H9 (cell line): ENCODE measurements at regions not wholly inside any gene's neighbourhood (a gene's known extent, or its start where the extent isn't known, plus 50 kb on each side); places are given as distances from the start of the nearest gene placed in this dataset.

Experiments
- DNase-seq: peaks from one replicate; pipeline ENCODE4 v3.0.0-alpha.2; 2017
- H2AFZ ChIP-seq: one replicate; pipeline ENCODE4 v1.6.1; 2013; ENCODE audit warnings: mild to moderate bottlenecking, low read length, control low read depth, moderate library complexity
- H2AK5ac ChIP-seq: 2 replicates; pipeline ENCODE4 v1.6.1; 2013; ENCODE audit warnings: low read length, control low read depth, mixed read lengths; ENCODE audit not compliant: insufficient read length
- H2BK120ac ChIP-seq: one replicate; pipeline ENCODE4 v1.6.1; 2013; ENCODE audit warnings: low read depth, mild to moderate bottlenecking, low read length, control low read depth, inconsistent platforms; ENCODE audit not compliant: poor library complexity, severe bottlenecking
- H2BK12ac ChIP-seq: 2 replicates; pipeline ENCODE4 v1.6.1; 2013; ENCODE audit warnings: low read length, control low read depth, mixed read lengths, low read depth; ENCODE audit not compliant: insufficient read length
- H2BK15ac ChIP-seq: 2 replicates; pipeline ENCODE4 v1.6.1; 2013; ENCODE audit warnings: low read depth, low read length, control low read depth
- H2BK20ac ChIP-seq: one replicate; pipeline ENCODE4 v1.6.1; 2013; ENCODE audit warnings: low read depth, mild to moderate bottlenecking, low read length, control low read depth, inconsistent platforms; ENCODE audit not compliant: poor library complexity, severe bottlenecking
- H2BK5ac ChIP-seq: 2 replicates; pipeline ENCODE4 v1.6.1; 2013; ENCODE audit warnings: low read length, control low read depth, mixed read lengths; ENCODE audit not compliant: insufficient read length
- H3K14ac ChIP-seq: 2 replicates; pipeline ENCODE4 v1.6.1; 2013; ENCODE audit warnings: low read length, control low read depth; ENCODE audit not compliant: insufficient read depth
- H3K18ac ChIP-seq: 2 replicates; pipeline ENCODE4 v1.6.1; 2013; ENCODE audit warnings: low read depth, mild to moderate bottlenecking, mixed read lengths, low read length, control low read depth; ENCODE audit not compliant: insufficient read length
- H3K23ac ChIP-seq: 2 replicates; pipeline ENCODE4 v1.6.1; 2013; ENCODE audit warnings: low read length, control low read depth, mixed read lengths, low read depth; ENCODE audit not compliant: insufficient read length
- H3K23me2 ChIP-seq: 2 replicates; pipeline ENCODE4 v1.6.1; 2013; ENCODE audit warnings: low read depth, mild to moderate bottlenecking, mixed read lengths, low read length, control low read depth; ENCODE audit not compliant: insufficient read length, poor library complexity, severe bottlenecking
- H3K27ac ChIP-seq: 2 replicates; pipeline ENCODE4 v1.5.1; 2013; ENCODE audit warnings: low read length, control low read depth, mixed read lengths, low read depth; ENCODE audit not compliant: insufficient read length
- H3K27me3 ChIP-seq: 2 replicates; pipeline ENCODE4 v1.6.1; 2013; ENCODE audit warnings: low read length, control low read depth, inconsistent platforms; ENCODE audit not compliant: insufficient read depth
- H3K4ac ChIP-seq: 2 replicates; pipeline ENCODE4 v1.6.1; 2013; ENCODE audit warnings: low read depth, mild to moderate bottlenecking, control low read depth, inconsistent platforms, low read length, moderate library complexity
- H3K4me1 ChIP-seq: 2 replicates; pipeline ENCODE4 v1.6.1; 2013; ENCODE audit warnings: low read length, control low read depth, inconsistent platforms; ENCODE audit not compliant: insufficient read depth
- H3K4me2 ChIP-seq: 2 replicates; pipeline ENCODE4 v1.6.1; 2013; ENCODE audit warnings: low read length, control low read depth, mixed read lengths; ENCODE audit not compliant: insufficient read length, insufficient read depth
- H3K56ac ChIP-seq: 2 replicates; pipeline ENCODE4 v1.6.1; 2013; ENCODE audit warnings: low read depth, mild to moderate bottlenecking, mixed read lengths, low read length, control low read depth; ENCODE audit not compliant: insufficient read length
- H3K79me1 ChIP-seq: 2 replicates; pipeline ENCODE4 v1.6.1; 2013; ENCODE audit warnings: low read depth, mild to moderate bottlenecking, moderate library complexity, low read length, control low read depth, inconsistent platforms; ENCODE audit not compliant: insufficient read depth, poor library complexity, severe bottlenecking
- H3K79me2 ChIP-seq: 2 replicates; pipeline ENCODE4 v1.6.1; 2013; ENCODE audit warnings: low read length, control low read depth, inconsistent platforms; ENCODE audit not compliant: insufficient read depth
- H3K9ac ChIP-seq: 2 replicates; pipeline ENCODE4 v1.6.1; 2013; ENCODE audit warnings: low read length, control low read depth, mixed read lengths; ENCODE audit not compliant: insufficient read length; ENCODE audit errors: extremely low read depth
- H3K9me3 ChIP-seq: one replicate; pipeline ENCODE4 v1.6.1; 2013; ENCODE audit warnings: low read depth, low read length, inconsistent platforms; ENCODE audit not compliant: control insufficient read depth
- H3T11ph ChIP-seq: one replicate; pipeline ENCODE4 v1.6.1; 2013; ENCODE audit warnings: mild to moderate bottlenecking, low read length, control low read depth, inconsistent platforms
- H4K20me1 ChIP-seq: one replicate; pipeline ENCODE4 v1.6.1; 2013; ENCODE audit not compliant: control insufficient read depth, insufficient read length, insufficient read depth
- H4K5ac ChIP-seq: 2 replicates; pipeline ENCODE4 v1.6.1; 2013; ENCODE audit warnings: low read depth, mild to moderate bottlenecking, mixed read lengths, low read length, control low read depth; ENCODE audit not compliant: insufficient read length
- H4K8ac ChIP-seq: replicated peaks from 2 replicates; pipeline ENCODE4 v1.6.1; 2013; ENCODE audit warnings: low read length, control low read depth, mixed read lengths, low read depth; ENCODE audit not compliant: insufficient read length
- H4K91ac ChIP-seq: 2 replicates; pipeline ENCODE4 v1.6.1; 2013; ENCODE audit warnings: low read depth, mild to moderate bottlenecking, moderate library complexity, mixed read lengths, low read length, control low read depth; ENCODE audit not compliant: insufficient read length
- H3K27ac Mint-ChIP-seq, 3 experiments: 2 replicates in 2 of 3; 3 replicates in 1 of 3; pipeline ENCODE4 v1.8.0; 2020 to 2021; ENCODE audit warnings: mixed read lengths in 3 of 3, mild to moderate bottlenecking in 1 of 3, moderate library complexity in 1 of 3
- H3K27me3 Mint-ChIP-seq: 2 replicates; pipeline ENCODE4 v1.8.0; 2021; ENCODE audit warnings: low read depth, mild to moderate bottlenecking, moderate library complexity, mixed read lengths
- H3K36me3 Mint-ChIP-seq, 3 experiments: 2 replicates in 2 of 3; 3 replicates in 1 of 3; pipeline ENCODE4 v1.8.0; 2020 to 2021; ENCODE audit warnings: low read depth in 3 of 3, mixed read lengths in 3 of 3; ENCODE audit not compliant: insufficient read depth in 1 of 3
- H3K4me1 Mint-ChIP-seq, 2 experiments: 2 replicates each; pipeline ENCODE4 v1.8.0; 2020; ENCODE audit warnings: mixed read lengths in 2 of 2
- H3K4me3 Mint-ChIP-seq, 2 experiments: 2 replicates in 1 of 2; 3 replicates in 1 of 2; pipeline ENCODE4 v1.8.0; 2020 to 2021; ENCODE audit warnings: mild to moderate bottlenecking in 2 of 2, mixed read lengths in 2 of 2, moderate library complexity in 1 of 2
- H3K9me3 Mint-ChIP-seq, 2 experiments: 2 replicates in 1 of 2; 3 replicates in 1 of 2; pipeline ENCODE4 v1.8.0; 2020; ENCODE audit warnings: mild to moderate bottlenecking in 2 of 2, mixed read lengths in 2 of 2, moderate library complexity in 1 of 2
- WGBS: extraction: QIAGEN DNeasy Blood & Tissue Kit; methylation state at CpG from one replicate; pipeline ENCODE4 v1.1.7; 2013; ENCODE audit warnings: missing lambda C conversion rate, low lambda C conversion rate, mixed read lengths; ENCODE audit not compliant: insufficient read length; ENCODE audit errors: extremely low coverage; 5-methylcytosine and 5-hydroxymethylcytosine counted together
- TF ChIP-seq, protein P1 (sequence below): fragments of 200-600 bp; sonication (generic); conservative IDR thresholded peaks from 3 replicates; pipeline ENCODE4 v1.8.0; 2021; ENCODE audit warnings: antibody characterized with exemption, mild to moderate bottlenecking

DNA sequence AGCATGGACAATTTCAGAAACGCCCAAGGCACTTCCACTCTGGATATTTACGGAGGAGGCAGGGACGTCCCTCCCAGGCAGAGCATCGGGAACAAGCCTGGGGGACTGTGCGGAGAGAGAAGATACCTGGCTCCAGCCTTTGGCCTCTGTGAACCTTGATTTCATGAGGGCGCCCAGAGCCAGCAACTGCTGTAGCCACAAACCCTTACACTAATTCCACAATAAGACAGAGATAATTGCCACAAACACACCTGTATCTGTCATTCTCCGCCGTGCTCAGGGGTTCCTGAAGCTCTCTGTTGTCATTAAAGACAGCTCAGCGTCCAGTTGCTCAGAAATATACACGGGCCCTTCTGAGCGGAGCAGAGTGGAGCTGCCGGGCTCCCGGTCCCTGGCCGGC is 1292.1 kb downstream of the TBC1D22A start:
- DNase-seq: peak; percentile 8
- H2BK15ac ChIP-seq: no peak overlapping the region
- no peak overlapping the region for H2AK5ac ChIP-seq
- TF ChIP-seq, protein P1, sequence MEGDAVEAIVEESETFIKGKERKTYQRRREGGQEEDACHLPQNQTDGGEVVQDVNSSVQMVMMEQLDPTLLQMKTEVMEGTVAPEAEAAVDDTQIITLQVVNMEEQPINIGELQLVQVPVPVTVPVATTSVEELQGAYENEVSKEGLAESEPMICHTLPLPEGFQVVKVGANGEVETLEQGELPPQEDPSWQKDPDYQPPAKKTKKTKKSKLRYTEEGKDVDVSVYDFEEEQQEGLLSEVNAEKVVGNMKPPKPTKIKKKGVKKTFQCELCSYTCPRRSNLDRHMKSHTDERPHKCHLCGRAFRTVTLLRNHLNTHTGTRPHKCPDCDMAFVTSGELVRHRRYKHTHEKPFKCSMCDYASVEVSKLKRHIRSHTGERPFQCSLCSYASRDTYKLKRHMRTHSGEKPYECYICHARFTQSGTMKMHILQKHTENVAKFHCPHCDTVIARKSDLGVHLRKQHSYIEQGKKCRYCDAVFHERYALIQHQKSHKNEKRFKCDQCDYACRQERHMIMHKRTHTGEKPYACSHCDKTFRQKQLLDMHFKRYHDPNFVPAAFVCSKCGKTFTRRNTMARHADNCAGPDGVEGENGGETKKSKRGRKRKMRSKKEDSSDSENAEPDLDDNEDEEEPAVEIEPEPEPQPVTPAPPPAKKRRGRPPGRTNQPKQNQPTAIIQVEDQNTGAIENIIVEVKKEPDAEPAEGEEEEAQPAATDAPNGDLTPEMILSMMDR: no peak
- no peak overlapping the region for H2BK5ac ChIP-seq
- no peaks in the 10 kb centered on the region for H3K79me2 ChIP-seq
- H3K79me1 ChIP-seq: no peaks in the 10 kb centered on the region
- H3K9me3 ChIP-seq: no peaks in the 10 kb centered on the region
- no peaks in the 10 kb centered on the region; a peak in 1 of 7 replicates for H3K36me3 Mint-ChIP-seq
- H3K9me3 Mint-ChIP-seq: peaks cover 0 to 2% of the 10 kb centered on the region in 2 experiments; a peak in 1 of 5 replicates
- H3K4me1 ChIP-seq: no peaks in the 10 kb centered on the region
- no peak overlapping the region for H3K4me3 Mint-ChIP-seq
- no peak overlapping the region for H3K27ac Mint-ChIP-seq
- no peak overlapping the region for H3K14ac ChIP-seq
- no peak overlapping the region for H3K18ac ChIP-seq
- WGBS: no CpG with 5 or more reads among the region's 14 CpGs
- H3T11ph ChIP-seq: no peak overlapping the region
- H4K20me1 ChIP-seq: peaks cover 4% of the 10 kb centered on the region
- H2BK12ac ChIP-seq: no peak overlapping the region
- no peak overlapping the region for H3K9ac ChIP-seq
- H4K91ac ChIP-seq: no peak overlapping the region
- no peak overlapping the region for H3K23ac ChIP-seq
- no peak overlapping the region for H2BK120ac ChIP-seq
- no peak overlapping the region for H4K8ac ChIP-seq
- H3K4ac ChIP-seq: no peak overlapping the region
- H3K4me2 ChIP-seq: no peak overlapping the region
- H4K5ac ChIP-seq: no peak overlapping the region
- no peak overlapping the region for H3K56ac ChIP-seq
- peaks cover 12% of the 10 kb centered on the region for H3K27me3 Mint-ChIP-seq
- H2BK20ac ChIP-seq: no peak overlapping the region
- no peak overlapping the region for H3K27ac ChIP-seq
- no peak overlapping the region for H2AFZ ChIP-seq
- no peaks in the 10 kb centered on the region for H3K27me3 ChIP-seq
- no peaks in the 10 kb centered on the region for H3K23me2 ChIP-seq
- H3K4me1 Mint-ChIP-seq: no peaks in the 10 kb centered on the region
